MCF 10A (cell line): ENCODE measurements at regions not wholly inside any gene's neighbourhood (a gene's known extent, or its start where the extent isn't known, plus 50 kb on each side); places are given as distances from the start of the nearest gene placed in this dataset.

Experiments used
- BruUV-seq: library from RNA; stranded (reverse); fragments of 400-500 nt; replicated peaks from 2 replicates; lab custom pipeline; 2021; lab: Mats Ljungman, UMichigan
- CTCF ChIA-PET: fragments of 300-600 bp; sonication (Branson Sonifier 250); formaldehyde crosslinking; extraction: SDS; loops from one replicate; lab custom pipeline; 2021; ENCODE audit warnings: antibody characterized with exemption, inconsistent platforms; lab: Yijun Ruan, JAX
- POLR2A ChIA-PET: fragments of 300-600, 350-650 bp; sonication (Branson Sonifier 250); formaldehyde crosslinking; extraction: SDS; loops from one replicate; lab custom pipeline; 2020; ENCODE audit warnings: antibody characterized with exemption, inconsistent platforms; lab: Yijun Ruan, JAX
- DNase-seq: peaks from one replicate; pipeline ENCODE4 v3.0.0-alpha.2; 2018; ENCODE audit not compliant: unreplicated experiment
- H3K27ac Mint-ChIP-seq: one replicate; pipeline ENCODE4 v1.8.0; 2022; ENCODE audit warnings: mild to moderate bottlenecking, low read depth, mixed read lengths; ENCODE audit not compliant: unreplicated experiment
- H3K27me3 Mint-ChIP-seq: one replicate; pipeline ENCODE4 v1.8.0; 2022; ENCODE audit warnings: mixed read lengths; ENCODE audit not compliant: insufficient read depth, unreplicated experiment
- H3K36me3 Mint-ChIP-seq: one replicate; pipeline ENCODE4 v1.8.0; 2022; ENCODE audit warnings: mild to moderate bottlenecking, moderate library complexity, mixed read lengths; ENCODE audit not compliant: insufficient read depth, unreplicated experiment
- H3K4me1 Mint-ChIP-seq: one replicate; pipeline ENCODE4 v1.8.0; 2022; ENCODE audit warnings: mixed read lengths; ENCODE audit not compliant: insufficient read depth, unreplicated experiment
- H3K4me3 Mint-ChIP-seq: one replicate; pipeline ENCODE4 v1.8.0; 2022; ENCODE audit warnings: mild to moderate bottlenecking, moderate library complexity, mixed read lengths; ENCODE audit not compliant: unreplicated experiment
- H3K9me3 Mint-ChIP-seq: one replicate; pipeline ENCODE4 v1.8.0; 2022; ENCODE audit warnings: mixed read lengths; ENCODE audit not compliant: unreplicated experiment
- CTCF ChIP-seq: fragments of 200-600 bp; IDR thresholded peaks from one replicate; pipeline ENCODE4 v1.8.0; 2022; ENCODE audit warnings: antibody characterized with exemption, mild to moderate bottlenecking; ENCODE audit not compliant: unreplicated experiment
- intact Hi-C: fragments of 100-400 bp; cut with micrococcal nuclease; formaldehyde crosslinking; loops from 2 replicates; pipeline ENCODE4 v1.14.1; 2022

- no TSS peak for BruUV-seq
- H3K9me3 Mint-ChIP-seq = peaks cover 15% of the 10 kb centered on the region
- no peaks in the 10 kb centered on the region for H3K27me3 Mint-ChIP-seq
- ChIA-PET CTCF (no interaction called here), POLR2A (interaction anchor here (0.7 kb wide), 1 partner anchor 235 kb away, joined by 3 read pairs; no protein-coding TSS in a partner anchor)
- intact Hi-C loops = no loop called here
- no peak for TF ChIP-seq CTCF
- no peaks in the 10 kb centered on the region for H3K4me1 Mint-ChIP-seq
- no peak for DNase-seq
- H3K27ac Mint-ChIP-seq = no peak overlapping the region
- H3K4me3 Mint-ChIP-seq = no peak overlapping the region
- no peaks in the 10 kb centered on the region for H3K36me3 Mint-ChIP-seq
Measured at GRCh38 chr10:129272866-129273650, 194.0 kb upstream of the MGMT start.

- DNase-seq = no peak
- POLR2A ChIA-PET = no interaction called here
- Mint-ChIP-seq H3K9me3 (peaks cover 15% of the 10 kb centered on the region), H3K27me3 (no peaks in the 10 kb centered on the region), H3K4me1 (no peaks in the 10 kb centered on the region), H3K27ac (no peak overlapping the region), H3K36me3 (no peaks in the 10 kb centered on the region), H3K4me3 (no peak overlapping the region)
- TF ChIP-seq CTCF = no peak
- CTCF ChIA-PET = no interaction called here
- intact Hi-C loops = no loop called here
- BruUV-seq = no TSS peak
Measured at GRCh38 chr10:129273860-129274259, 193.2 kb upstream of the MGMT start.

- Mint-ChIP-seq H3K36me3 (no peaks in the 10 kb centered on the region), H3K9me3 (peaks cover 15% of the 10 kb centered on the region), H3K27ac (no peak overlapping the region), H3K4me3 (no peak overlapping the region), H3K4me1 (no peaks in the 10 kb centered on the region), H3K27me3 (no peaks in the 10 kb centered on the region)
- POLR2A ChIA-PET = no interaction called here
- peak; percentile 5 for DNase-seq
- CTCF ChIA-PET = no interaction called here
- TF ChIP-seq CTCF = no peak
- intact Hi-C loops = no loop called here
- no TSS peak for BruUV-seq
Measured at GRCh38 chr10:129274748-129275474, 192.1 kb upstream of the MGMT start.

- POLR2A ChIA-PET = no interaction called here
- no peaks in the 10 kb centered on the region for H3K4me1 Mint-ChIP-seq
- intact Hi-C loops = no loop called here
- H3K27ac Mint-ChIP-seq = no peak overlapping the region
- no peak overlapping the region for H3K4me3 Mint-ChIP-seq
- no TSS peak for BruUV-seq
- CTCF ChIA-PET = interaction anchor here (0.7 kb wide), 1 partner anchor 36 kb away, joined by 7 read pairs; no protein-coding TSS in a partner anchor
- peaks cover 15% of the 10 kb centered on the region for H3K9me3 Mint-ChIP-seq
- TF ChIP-seq CTCF = no peak
- no peaks in the 10 kb centered on the region for H3K27me3 Mint-ChIP-seq
- H3K36me3 Mint-ChIP-seq = no peaks in the 10 kb centered on the region
- DNase-seq = no peak
Measured at GRCh38 chr10:129275886-129276285, 191.2 kb upstream of the MGMT start.
